HAP-1 (cell line): ENCODE measurements at regions not wholly inside any gene's neighbourhood (a gene's known extent, or its start where the extent isn't known, plus 50 kb on each side); places are given as distances from the start of the nearest gene placed in this dataset.

Experiments
- DNase-seq, 2 experiments: peaks; one replicate each; pipeline ENCODE4 v3.0.0-alpha.2; 2016 to 2020; ENCODE audit warnings: low spot score in 2 of 2
- H3K27me3 ChIP-seq: fragments of 250-450 bp; sonication (Bioruptor Pico); 2 replicates; pipeline ENCODE4 v1.5.1; 2020; ENCODE audit warnings: low read depth, mild to moderate bottlenecking, moderate library complexity
- H3K36me3 ChIP-seq: fragments of 250-450 bp; sonication (Bioruptor Pico); replicated peaks from 2 replicates; pipeline ENCODE4 v1.5.1; 2020; ENCODE audit warnings: mild to moderate bottlenecking
- H3K4me1 ChIP-seq: fragments of 250-450 bp; sonication (Bioruptor Pico); 2 replicates; pipeline ENCODE4 v1.5.1; 2020; ENCODE audit warnings: mild to moderate bottlenecking
- H3K4me3 ChIP-seq: fragments of 250-450 bp; sonication (Bioruptor Pico); 2 replicates; pipeline ENCODE4 v1.5.1; 2020; ENCODE audit warnings: mild to moderate bottlenecking, moderate library complexity
- H3K9me3 ChIP-seq: fragments of 250-450 bp; sonication (Bioruptor Pico); 2 replicates; pipeline ENCODE4 v1.5.1; 2020; ENCODE audit warnings: mild to moderate bottlenecking, moderate library complexity
- in situ Hi-C: fragments of 300-500 bp; cut with MboI; formaldehyde crosslinking; loops from 3 replicates; pipeline ENCODE4 v1.14.3; 2020; ENCODE audit warnings: low sequenced_read_pairs, inconsistent platforms, mixed read lengths

DNA sequence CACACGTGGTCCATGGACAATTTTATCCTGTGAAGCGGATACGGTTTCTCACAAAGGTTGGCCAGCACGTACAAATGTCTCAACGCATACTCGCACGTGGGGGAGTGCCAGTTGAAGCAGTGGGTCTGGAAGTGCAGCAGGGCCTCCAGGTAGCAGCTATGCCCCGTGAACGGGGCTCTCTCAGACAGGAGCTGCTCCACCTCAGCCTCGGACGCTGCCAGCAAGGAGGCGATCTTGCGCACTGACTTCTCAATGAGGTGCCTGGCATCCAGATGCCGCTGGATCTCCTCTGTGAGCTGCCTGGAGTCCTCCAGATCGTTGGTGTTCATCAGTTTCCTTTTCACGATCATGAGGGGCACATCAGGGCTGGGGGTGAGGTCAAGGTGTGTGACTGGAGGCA, 2272.0 kb downstream of the PCDH9 start:
- in situ Hi-C loops = no loop called here
- H3K4me3 ChIP-seq = no peak overlapping the region

DNA sequence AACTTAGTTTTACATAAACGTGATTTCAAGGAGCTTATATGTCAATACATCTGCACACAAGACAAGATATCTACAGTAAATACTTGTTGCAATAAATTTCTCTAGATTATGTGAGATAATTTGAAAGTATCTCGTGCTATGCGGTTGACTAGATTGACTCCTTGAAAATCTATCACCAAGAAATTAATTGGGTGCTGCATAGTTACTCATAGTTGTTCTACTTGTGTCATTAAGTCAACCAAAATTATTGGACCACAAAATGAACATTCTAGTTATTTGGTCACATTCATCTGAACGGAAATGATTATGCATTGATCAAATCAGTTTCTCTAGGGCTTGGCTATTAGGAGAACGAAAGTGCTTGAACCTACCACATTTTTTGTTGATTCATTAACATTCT, 2291.5 kb downstream of the PCDH9 start:
- DNase-seq = no peak
- in situ Hi-C loops = no loop called here
- H3K4me3 ChIP-seq = no peak overlapping the region
- no peaks in the 10 kb centered on the region for H3K36me3 ChIP-seq
- H3K4me1 ChIP-seq = no peaks in the 10 kb centered on the region
- H3K9me3 ChIP-seq = no peaks in the 10 kb centered on the region
- H3K27me3 ChIP-seq = no peaks in the 10 kb centered on the region

More for the DNA sequence above, 2272.0 kb downstream of the PCDH9 start:
- no peaks in the 10 kb centered on the region for H3K27me3 ChIP-seq
- no peaks in the 10 kb centered on the region for H3K36me3 ChIP-seq
- H3K9me3 ChIP-seq = no peaks in the 10 kb centered on the region
- no peak for DNase-seq
- no peaks in the 10 kb centered on the region; the same call in 1 of the 2 replicates for H3K4me1 ChIP-seq

DNA sequence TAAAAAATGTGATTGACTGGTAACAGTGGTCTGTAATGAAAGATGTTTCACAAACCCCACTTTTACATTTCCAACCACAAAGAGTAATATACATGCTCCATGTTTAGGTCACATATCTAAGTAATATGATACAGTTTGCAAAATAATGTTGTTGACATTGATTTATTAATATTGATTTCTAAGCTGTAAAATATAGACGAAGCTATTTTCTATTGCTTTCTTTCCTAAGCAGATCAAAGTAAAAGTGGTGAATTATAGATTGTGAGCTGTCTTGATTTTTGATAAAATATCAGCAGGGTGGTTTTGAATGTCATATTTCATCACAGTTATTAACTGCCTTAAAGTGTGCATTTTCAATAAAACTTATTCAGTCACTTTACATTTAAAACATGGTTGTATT, 2292.8 kb downstream of the PCDH9 start:
- no peaks in the 10 kb centered on the region for H3K36me3 ChIP-seq
- H3K27me3 ChIP-seq = no peaks in the 10 kb centered on the region
- H3K4me3 ChIP-seq = no peak overlapping the region
- in situ Hi-C loops = no loop called here
- no peak for DNase-seq
- H3K4me1 ChIP-seq = no peaks in the 10 kb centered on the region
- H3K9me3 ChIP-seq = no peaks in the 10 kb centered on the region

DNA sequence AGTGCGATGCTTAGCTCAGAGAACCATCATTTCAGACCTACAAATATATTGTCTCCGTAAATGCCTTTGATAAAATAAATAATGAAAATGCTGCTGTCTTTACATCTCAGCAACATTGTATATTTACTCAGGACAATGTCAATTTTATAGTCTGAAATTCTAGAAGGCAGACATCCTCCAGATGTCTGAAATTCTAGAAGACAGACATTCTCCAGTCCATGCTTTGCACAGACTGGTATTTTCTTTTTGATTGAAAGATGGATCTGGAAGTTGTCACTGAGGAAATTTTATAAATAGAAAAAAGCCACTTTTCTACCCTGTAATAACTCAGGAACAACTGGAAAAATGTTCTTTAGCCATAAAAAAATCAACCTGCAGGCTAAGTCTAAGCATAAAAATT, 2293.3 kb downstream of the PCDH9 start:
- H3K9me3 ChIP-seq = no peaks in the 10 kb centered on the region
- H3K4me1 ChIP-seq = no peaks in the 10 kb centered on the region
- in situ Hi-C loops = no loop called here
- no peaks in the 10 kb centered on the region for H3K27me3 ChIP-seq
- H3K4me3 ChIP-seq = no peak overlapping the region
- no peak for DNase-seq
- H3K36me3 ChIP-seq = no peaks in the 10 kb centered on the region

DNA sequence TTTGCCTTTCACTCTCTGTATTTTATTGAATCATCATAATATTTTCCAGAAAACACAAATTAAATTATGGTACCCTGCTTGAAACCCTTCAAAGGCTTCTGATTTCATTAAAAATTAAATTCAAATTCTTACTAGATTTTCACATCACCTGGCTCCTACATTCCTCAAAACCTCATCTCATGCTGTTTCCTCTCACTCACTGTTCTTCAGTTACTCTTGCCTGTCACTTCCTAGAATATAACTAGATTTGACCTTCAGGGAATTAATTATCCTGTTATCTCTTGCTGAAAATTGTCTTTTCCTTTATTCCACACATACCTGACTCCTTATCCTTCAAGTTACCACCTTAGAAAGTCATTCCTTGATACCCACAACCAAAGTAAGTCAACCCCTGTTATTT, 2294.7 kb downstream of the PCDH9 start:
- in situ Hi-C loops = no loop called here
- no peak overlapping the region for H3K4me3 ChIP-seq
- H3K4me1 ChIP-seq = peaks cover 7% of the 10 kb centered on the region
- H3K27me3 ChIP-seq = no peaks in the 10 kb centered on the region
- H3K36me3 ChIP-seq = no peaks in the 10 kb centered on the region
- no peak for DNase-seq
- no peaks in the 10 kb centered on the region for H3K9me3 ChIP-seq

DNA sequence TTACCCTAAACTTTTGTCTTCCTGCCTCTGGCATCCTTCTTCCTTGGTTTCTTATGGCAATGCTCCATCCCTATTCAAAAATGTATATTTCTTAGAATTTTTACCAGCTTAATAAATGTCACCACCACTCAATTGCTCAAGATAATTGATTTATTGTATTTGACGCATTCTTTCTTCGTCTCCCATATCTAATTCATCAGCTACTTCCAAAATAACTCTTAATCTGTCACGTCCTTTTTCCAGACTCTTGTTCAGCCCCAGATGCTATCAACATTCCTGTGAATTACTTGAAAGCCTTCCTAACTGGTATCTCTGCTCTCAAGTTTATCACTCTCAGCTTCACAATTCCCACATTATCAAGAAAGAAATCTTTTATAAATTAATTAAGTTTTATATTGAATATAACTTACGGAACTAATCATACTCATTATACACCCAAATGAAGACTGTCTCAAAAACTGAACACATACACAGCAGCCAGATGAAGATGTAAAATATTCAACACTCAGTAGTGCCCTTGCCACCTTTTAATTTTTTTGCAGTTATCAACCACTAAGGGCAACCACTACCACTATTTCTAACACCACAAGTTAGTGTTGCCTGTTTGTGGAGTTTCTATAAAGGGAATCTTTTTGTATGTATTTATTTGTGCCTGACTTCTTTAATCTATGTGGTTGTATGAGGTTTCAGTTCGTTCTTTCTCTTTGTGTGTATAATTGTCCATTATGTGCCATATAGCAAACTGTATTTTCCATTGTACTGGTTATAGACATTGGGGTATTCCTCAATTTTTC, 2295.4 kb downstream of the PCDH9 start:
- H3K4me1 ChIP-seq = peaks cover 7% of the 10 kb centered on the region
- in situ Hi-C loops = no loop called here
- H3K4me3 ChIP-seq = no peak overlapping the region
- H3K27me3 ChIP-seq = no peaks in the 10 kb centered on the region
- no peaks in the 10 kb centered on the region for H3K9me3 ChIP-seq
- H3K36me3 ChIP-seq = no peaks in the 10 kb centered on the region
- DNase-seq = no peak

DNA sequence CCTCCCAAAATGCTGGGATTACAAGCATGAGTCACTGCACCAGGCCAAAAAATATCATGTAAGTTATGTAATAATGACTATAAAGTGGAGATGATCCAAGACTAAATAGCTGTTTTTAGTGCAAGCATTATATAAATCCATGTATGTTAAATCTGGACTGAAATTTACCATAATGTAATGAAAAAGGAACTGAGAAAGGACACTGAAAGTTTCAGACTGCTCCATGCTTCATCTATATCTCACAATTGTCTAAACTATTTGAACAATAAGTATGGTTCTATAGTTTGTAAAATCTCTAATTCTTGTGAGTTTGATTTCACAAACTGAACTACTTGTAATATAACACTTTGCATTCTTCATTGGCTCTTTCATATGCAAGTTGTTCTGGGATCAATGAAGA, 2299.5 kb downstream of the PCDH9 start:
- no peak overlapping the region for H3K4me3 ChIP-seq
- in situ Hi-C loops = no loop called here
- peak in 1 of 2 experiments; percentile 16 for DNase-seq
- H3K9me3 ChIP-seq = no peaks in the 10 kb centered on the region
- no peaks in the 10 kb centered on the region for H3K27me3 ChIP-seq
- H3K36me3 ChIP-seq = no peaks in the 10 kb centered on the region
- peaks cover 7% of the 10 kb centered on the region for H3K4me1 ChIP-seq

DNA sequence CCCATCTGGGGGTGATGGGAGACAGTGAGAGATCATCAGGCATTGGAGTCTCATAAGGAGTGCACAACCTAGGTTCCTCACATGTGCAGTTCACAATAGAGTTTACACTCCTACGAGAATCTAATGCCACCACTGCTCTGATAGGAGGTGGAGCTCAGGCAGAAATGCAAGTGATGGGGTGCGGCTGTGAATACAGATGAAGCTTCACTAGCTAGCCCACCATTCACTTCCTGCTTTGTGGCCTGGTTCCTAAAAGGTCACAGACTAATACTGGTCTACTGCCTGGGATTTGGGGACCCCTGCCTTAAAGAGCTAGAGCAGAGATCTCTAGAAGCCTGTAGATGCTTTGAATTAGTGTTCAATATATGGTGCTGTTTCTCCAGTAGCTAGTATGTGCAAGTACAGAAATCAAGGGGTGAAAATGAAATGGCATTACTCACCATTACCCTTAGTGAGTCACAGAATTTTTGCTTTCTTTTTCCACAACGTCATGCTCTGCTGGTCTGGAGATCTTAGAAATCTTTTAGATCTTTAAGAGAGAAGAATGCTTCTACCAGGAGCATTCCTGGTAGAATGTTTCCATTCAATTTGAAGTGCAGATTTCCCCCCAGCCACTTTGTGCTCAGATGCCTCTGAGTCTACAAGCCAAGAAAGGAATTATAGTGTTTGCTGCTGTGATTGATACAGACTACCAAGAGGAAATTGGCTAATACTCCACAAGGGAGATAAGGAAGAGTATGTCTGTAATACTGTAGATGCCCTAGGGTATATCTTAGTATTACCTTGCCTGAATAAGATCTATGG, 2301.2 kb downstream of the PCDH9 start:
- DNase-seq = no peak
- in situ Hi-C loops = no loop called here
- no peaks in the 10 kb centered on the region for H3K9me3 ChIP-seq
- H3K4me1 ChIP-seq = peaks cover 7% of the 10 kb centered on the region
- no peak overlapping the region for H3K4me3 ChIP-seq
- no peaks in the 10 kb centered on the region for H3K27me3 ChIP-seq
- H3K36me3 ChIP-seq = no peaks in the 10 kb centered on the region

DNA sequence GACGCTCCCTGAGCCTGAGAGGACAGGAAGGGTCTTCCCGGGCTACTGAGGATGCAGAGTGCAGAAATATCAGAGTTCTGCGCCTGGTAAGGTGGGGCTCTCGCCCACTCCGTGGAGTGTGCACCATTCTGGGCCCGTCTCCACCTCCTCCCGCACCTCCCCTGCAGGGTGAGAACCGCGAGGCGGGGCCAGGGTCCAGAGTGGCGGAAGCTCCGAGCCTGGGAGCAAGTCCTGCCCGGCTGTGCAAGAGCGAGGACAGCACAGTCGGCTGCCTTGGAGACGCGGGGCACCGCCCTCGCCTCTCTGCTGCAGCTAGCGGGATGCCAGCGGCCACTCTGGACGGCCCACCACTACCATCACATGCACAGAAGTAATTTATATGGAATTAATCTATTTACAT, 2304.4 kb downstream of the PCDH9 start:
- in situ Hi-C loops = no loop called here
- no peaks in the 10 kb centered on the region for H3K4me1 ChIP-seq
- no peak for DNase-seq
- no peaks in the 10 kb centered on the region for H3K9me3 ChIP-seq
- no peaks in the 10 kb centered on the region for H3K27me3 ChIP-seq
- H3K4me3 ChIP-seq = no peak overlapping the region
- no peaks in the 10 kb centered on the region for H3K36me3 ChIP-seq

DNA sequence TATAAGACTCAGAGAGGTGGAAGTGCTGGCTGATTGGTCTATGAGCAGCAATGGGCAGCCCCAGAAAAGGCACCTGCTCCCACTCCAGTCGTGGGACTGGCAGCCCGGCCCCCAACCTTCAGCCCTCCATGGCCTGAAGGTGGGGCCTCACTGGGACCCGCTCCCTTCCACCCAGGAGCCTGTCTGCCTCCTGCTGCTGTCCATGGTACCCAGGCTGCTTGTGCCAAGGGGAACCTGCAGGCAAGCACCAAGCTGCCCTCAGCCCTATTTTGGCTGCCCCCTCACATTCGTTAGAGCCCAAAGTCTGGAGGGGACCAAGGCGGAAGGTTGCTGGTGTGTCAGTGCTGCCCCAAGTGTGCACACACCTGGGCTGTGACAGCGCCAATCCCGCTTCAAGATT, 2304.9 kb downstream of the PCDH9 start:
- peak in 1 of 2 experiments; percentile 30 for DNase-seq
- Histone ChIP-seq H3K36me3 (no peaks in the 10 kb centered on the region), H3K4me1 (no peaks in the 10 kb centered on the region), H3K4me3 (no peak overlapping the region), H3K9me3 (no peaks in the 10 kb centered on the region), H3K27me3 (no peaks in the 10 kb centered on the region)
- in situ Hi-C loops = no loop called here

DNA sequence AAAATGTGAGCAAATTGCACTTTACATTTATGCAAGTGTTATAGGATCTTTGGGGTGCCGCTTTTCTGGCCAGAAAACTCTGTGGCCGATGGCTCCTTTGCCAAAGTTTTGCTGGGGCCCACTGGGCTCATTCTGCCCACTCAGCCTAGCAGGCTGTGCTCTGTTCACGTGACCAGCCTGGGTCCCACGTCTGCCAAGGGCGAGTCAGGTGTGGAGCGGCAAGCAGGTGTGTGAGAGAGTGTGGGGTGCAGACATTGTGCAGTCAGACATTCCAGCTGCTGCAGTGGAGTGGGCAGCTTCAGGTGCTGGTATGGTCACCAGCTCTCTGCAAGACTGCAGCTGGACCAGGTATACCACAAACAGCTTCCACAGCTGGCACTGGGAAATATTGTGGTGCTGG, 2305.7 kb downstream of the PCDH9 start:
- Histone ChIP-seq H3K4me3 (no peak overlapping the region), H3K36me3 (no peaks in the 10 kb centered on the region), H3K4me1 (no peaks in the 10 kb centered on the region), H3K27me3 (no peaks in the 10 kb centered on the region), H3K9me3 (no peaks in the 10 kb centered on the region)
- in situ Hi-C loops = no loop called here
- no peak for DNase-seq

DNA sequence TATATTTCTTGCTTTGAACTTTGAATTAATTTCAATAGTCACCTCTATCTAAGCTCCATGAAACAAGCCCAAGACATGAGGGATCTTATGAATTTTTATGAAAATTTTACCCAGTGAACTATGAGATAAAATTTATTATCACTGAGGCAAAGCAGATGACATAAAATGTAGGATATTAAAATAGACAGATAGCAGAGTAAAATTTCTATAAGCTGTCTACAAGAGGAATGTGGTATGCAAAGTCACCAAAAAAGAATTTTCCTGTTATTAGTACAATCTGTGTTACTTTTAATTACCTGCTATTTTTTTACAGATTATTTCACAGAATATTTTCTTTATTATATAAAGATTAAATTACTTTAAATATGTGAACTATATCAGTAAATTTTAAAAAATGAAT, 2312.6 kb downstream of the PCDH9 start:
- no peaks in the 10 kb centered on the region for H3K27me3 ChIP-seq
- H3K36me3 ChIP-seq = no peaks in the 10 kb centered on the region
- no peaks in the 10 kb centered on the region; the same call in 1 of the 2 replicates for H3K9me3 ChIP-seq
- no peak for DNase-seq
- in situ Hi-C loops = no loop called here
- no peaks in the 10 kb centered on the region for H3K4me1 ChIP-seq
- H3K4me3 ChIP-seq = no peak overlapping the region

DNA sequence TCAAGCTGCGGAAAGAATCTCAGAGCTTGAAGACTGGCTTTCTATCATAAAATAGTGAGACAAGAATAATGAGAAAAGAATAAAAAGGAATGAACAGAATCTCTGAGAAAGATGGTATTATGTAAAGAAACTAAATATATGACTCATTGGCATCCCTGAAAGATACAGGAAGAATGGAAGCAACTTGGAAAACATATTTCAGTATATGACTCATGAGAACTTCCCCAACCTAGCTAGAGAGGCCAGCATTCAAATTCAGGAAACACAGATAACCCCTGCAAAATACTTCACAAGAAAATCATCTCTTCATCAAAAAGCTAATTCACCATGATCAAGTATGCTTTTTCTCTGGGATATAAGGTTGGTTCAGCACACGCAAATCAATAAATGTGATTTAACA, 2318.0 kb downstream of the PCDH9 start:
- Histone ChIP-seq H3K9me3 (no peaks in the 10 kb centered on the region; the same call in 1 of the 2 replicates), H3K4me3 (no peak overlapping the region), H3K27me3 (no peaks in the 10 kb centered on the region), H3K36me3 (no peaks in the 10 kb centered on the region), H3K4me1 (no peaks in the 10 kb centered on the region)
- DNase-seq = no peak
- in situ Hi-C loops = no loop called here

DNA sequence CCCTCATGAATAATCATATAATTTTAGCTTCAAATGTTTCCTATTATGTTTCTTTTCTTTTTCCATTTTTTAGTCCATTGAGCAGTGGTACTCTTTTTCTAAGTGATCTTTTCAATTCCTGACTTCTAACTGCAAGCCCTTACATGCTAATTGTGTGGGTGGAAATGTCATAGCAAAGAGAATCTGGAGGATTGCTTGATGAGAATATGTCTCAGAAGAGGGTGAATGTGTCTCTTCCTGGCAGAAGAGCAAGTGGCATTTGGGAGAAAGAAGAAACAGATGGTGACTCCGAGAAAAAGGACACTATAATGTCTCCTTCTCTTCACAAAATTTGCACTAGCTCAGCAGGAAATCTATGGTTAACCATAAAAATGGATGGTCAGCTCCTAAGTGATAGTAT, 2320.0 kb downstream of the PCDH9 start:
- Histone ChIP-seq H3K36me3 (no peaks in the 10 kb centered on the region), H3K27me3 (no peaks in the 10 kb centered on the region), H3K4me3 (no peak overlapping the region), H3K4me1 (no peaks in the 10 kb centered on the region), H3K9me3 (no peaks in the 10 kb centered on the region; the same call in 1 of the 2 replicates)
- in situ Hi-C loops = no loop called here
- no peak for DNase-seq
